ENCODE measurements at regions not wholly inside any gene's neighbourhood (a gene's known extent, or its start where the extent isn't known, plus 50 kb on each side); places are given as distances from the start of the nearest gene placed in this dataset.

GRCh38 chr10:130336617-130337304, 200.6 kb downstream of the GLRX3 start:
- no peak overlapping the region for H2AFZ ChIP-seq
- peaks cover 5% of the 10 kb centered on the region for H3K27me3 Mint-ChIP-seq (ENCODE audit: insufficient read depth, low read depth, poor library complexity)
- no peaks in the 10 kb centered on the region for H3K4me1 Mint-ChIP-seq
- no peaks in the 10 kb centered on the region for H3K27me3 ChIP-seq (ENCODE audit: insufficient read depth)
- peaks cover 100% of the 10 kb centered on the region for H3K9me3 Mint-ChIP-seq
- no peaks in the 10 kb centered on the region for H3K79me2 ChIP-seq (replicated peaks; ENCODE audit: insufficient read depth)
- DNase-seq (ENCODE audit: low spot score) = no peak
- no peak overlapping the region for H3K27ac ChIP-seq (ENCODE audit: low read depth)
- H3F3A ChIP-seq (replicated peaks; ENCODE audit: low read depth) = no peaks in the 10 kb centered on the region
- H3K4me2 ChIP-seq = no peak overlapping the region
- no peak for ATAC-seq
- 0 out of 2 replicates have a peak, but pooled peaks cover 3% of the 10 kb centered on the region for H3K36me3 ChIP-seq (ENCODE audit: insufficient read depth)
- TF ChIP-seq POLR2AphosphoS5 (IDR thresholded peaks at IDR 0.05; ENCODE audit: low read depth) (no peak), ZNF114 (CRISPR knock-in tag; IDR thresholded peaks at IDR 0.05) (no peak), JUNB (IDR thresholded peaks at IDR 0.05; ENCODE audit: unreplicated experiment) (no peak), EZH2phosphoT487 (IDR thresholded peaks at IDR 0.05; ENCODE audit: unreplicated experiment) (no peak), ZNF331 (CRISPR knock-in tag; IDR thresholded peaks at IDR 0.05; ENCODE audit: low read depth) (no peak), ZNF462 (CRISPR knock-in tag; IDR thresholded peaks at IDR 0.05) (no peak), STAT1 (IDR thresholded peaks at IDR 0.05; ENCODE audit: unreplicated experiment) (no peak), NANOG (IDR thresholded peaks at IDR 0.05; ENCODE audit: borderline replicate concordance) (no peak), EZH2 (IDR thresholded peaks at IDR 0.05; ENCODE audit: low read depth, unreplicated experiment) (no peak), CREB1 (CRISPR knock-in tag; IDR thresholded peaks at IDR 0.05; ENCODE audit: low read depth) (no peak)
- TF ChIP-seq, protein P1, sequence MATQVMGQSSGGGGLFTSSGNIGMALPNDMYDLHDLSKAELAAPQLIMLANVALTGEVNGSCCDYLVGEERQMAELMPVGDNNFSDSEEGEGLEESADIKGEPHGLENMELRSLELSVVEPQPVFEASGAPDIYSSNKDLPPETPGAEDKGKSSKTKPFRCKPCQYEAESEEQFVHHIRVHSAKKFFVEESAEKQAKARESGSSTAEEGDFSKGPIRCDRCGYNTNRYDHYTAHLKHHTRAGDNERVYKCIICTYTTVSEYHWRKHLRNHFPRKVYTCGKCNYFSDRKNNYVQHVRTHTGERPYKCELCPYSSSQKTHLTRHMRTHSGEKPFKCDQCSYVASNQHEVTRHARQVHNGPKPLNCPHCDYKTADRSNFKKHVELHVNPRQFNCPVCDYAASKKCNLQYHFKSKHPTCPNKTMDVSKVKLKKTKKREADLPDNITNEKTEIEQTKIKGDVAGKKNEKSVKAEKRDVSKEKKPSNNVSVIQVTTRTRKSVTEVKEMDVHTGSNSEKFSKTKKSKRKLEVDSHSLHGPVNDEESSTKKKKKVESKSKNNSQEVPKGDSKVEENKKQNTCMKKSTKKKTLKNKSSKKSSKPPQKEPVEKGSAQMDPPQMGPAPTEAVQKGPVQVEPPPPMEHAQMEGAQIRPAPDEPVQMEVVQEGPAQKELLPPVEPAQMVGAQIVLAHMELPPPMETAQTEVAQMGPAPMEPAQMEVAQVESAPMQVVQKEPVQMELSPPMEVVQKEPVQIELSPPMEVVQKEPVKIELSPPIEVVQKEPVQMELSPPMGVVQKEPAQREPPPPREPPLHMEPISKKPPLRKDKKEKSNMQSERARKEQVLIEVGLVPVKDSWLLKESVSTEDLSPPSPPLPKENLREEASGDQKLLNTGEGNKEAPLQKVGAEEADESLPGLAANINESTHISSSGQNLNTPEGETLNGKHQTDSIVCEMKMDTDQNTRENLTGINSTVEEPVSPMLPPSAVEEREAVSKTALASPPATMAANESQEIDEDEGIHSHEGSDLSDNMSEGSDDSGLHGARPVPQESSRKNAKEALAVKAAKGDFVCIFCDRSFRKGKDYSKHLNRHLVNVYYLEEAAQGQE (IDR thresholded peaks at IDR 0.05; ENCODE audit: unreplicated experiment) = no peak
- TF ChIP-seq, protein P2, sequence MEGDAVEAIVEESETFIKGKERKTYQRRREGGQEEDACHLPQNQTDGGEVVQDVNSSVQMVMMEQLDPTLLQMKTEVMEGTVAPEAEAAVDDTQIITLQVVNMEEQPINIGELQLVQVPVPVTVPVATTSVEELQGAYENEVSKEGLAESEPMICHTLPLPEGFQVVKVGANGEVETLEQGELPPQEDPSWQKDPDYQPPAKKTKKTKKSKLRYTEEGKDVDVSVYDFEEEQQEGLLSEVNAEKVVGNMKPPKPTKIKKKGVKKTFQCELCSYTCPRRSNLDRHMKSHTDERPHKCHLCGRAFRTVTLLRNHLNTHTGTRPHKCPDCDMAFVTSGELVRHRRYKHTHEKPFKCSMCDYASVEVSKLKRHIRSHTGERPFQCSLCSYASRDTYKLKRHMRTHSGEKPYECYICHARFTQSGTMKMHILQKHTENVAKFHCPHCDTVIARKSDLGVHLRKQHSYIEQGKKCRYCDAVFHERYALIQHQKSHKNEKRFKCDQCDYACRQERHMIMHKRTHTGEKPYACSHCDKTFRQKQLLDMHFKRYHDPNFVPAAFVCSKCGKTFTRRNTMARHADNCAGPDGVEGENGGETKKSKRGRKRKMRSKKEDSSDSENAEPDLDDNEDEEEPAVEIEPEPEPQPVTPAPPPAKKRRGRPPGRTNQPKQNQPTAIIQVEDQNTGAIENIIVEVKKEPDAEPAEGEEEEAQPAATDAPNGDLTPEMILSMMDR (conservative IDR thresholded peaks at IDR 0.05; ENCODE audit: low read depth in 2 of 2) = no peak
- TF ChIP-seq, protein P3, sequence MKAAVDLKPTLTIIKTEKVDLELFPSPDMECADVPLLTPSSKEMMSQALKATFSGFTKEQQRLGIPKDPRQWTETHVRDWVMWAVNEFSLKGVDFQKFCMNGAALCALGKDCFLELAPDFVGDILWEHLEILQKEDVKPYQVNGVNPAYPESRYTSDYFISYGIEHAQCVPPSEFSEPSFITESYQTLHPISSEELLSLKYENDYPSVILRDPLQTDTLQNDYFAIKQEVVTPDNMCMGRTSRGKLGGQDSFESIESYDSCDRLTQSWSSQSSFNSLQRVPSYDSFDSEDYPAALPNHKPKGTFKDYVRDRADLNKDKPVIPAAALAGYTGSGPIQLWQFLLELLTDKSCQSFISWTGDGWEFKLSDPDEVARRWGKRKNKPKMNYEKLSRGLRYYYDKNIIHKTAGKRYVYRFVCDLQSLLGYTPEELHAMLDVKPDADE (IDR thresholded peaks at IDR 0.05) = no peak
- no peak overlapping the region for H3K4me3 Mint-ChIP-seq
- no peaks in the 10 kb centered on the region for H4K20me1 ChIP-seq (replicated peaks; ENCODE audit: insufficient read depth)
- H3K36me3 Mint-ChIP-seq (ENCODE audit: low read depth) = peaks cover 44% of the 10 kb centered on the region
- no peak overlapping the region for H3K4me3 ChIP-seq
- no peak overlapping the region for H3K27ac Mint-ChIP-seq
- H3K9me2 ChIP-seq (ENCODE audit: insufficient read depth) = no peaks in the 10 kb centered on the region
- no peaks in the 10 kb centered on the region for H3K4me1 ChIP-seq (ENCODE audit: insufficient read depth)

Measured in GM23338 (cell line).